ENCODE measurements at regions not wholly inside any gene's neighbourhood (a gene's known extent, or its start where the extent isn't known, plus 50 kb on each side); places are given as distances from the start of the nearest gene placed in this dataset.
"Not testable (repeated sequence)": the region's sequence is repeated elsewhere in the genome, so short reads cannot be mapped to it uniquely, and the experiment has no call there.

DNA sequence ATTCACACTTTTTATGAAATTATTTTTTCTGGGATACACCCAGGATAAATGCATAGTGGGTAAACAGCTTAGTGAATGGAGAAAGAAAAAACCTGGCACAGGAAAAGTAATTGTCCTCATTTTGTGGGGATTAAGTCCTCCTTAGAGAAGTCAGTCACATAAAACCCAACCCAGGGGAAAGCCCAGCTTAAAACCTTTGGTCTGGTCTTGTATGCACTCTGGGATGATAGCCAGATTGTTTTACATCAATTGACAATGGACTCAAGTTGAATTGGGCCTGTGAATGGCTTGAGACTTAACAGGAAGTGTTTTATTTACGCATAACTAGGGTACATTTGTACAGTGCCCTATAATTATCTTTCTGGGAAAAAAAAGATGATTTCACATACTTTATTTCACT lies 561.3 kb upstream of the GRIA3 start:
- no peak for DNase-seq (ENCODE audit: low read depth in 2 of 3, low spot score in 2 of 3)

GRCh38 chrX:122625239-122625638 lies 558.8 kb upstream of the GRIA3 start:
- no peak for DNase-seq (ENCODE audit: low read depth in 2 of 3, low spot score in 2 of 3)

DNA sequence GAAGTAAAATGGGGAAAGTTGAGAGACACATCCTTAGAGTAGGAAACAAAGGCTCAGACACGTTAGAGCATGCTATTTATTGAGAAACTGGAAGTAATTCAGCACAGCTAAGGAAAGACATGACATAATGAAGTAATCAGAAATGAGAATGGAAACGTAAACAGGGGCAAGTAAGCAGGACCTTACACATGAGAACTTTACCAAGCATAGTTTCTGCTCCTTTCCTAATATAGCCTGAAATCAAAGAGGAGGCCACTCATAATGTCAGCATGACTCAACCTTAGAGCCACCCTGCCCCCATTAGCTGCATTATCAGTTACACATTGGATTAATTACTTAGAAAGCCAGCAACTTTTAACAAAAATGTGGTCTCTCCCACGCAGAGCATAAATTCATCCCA lies 558.3 kb upstream of the GRIA3 start:
- DNase-seq (ENCODE audit: low read depth in 2 of 3, low spot score in 2 of 3), result no peak

DNA sequence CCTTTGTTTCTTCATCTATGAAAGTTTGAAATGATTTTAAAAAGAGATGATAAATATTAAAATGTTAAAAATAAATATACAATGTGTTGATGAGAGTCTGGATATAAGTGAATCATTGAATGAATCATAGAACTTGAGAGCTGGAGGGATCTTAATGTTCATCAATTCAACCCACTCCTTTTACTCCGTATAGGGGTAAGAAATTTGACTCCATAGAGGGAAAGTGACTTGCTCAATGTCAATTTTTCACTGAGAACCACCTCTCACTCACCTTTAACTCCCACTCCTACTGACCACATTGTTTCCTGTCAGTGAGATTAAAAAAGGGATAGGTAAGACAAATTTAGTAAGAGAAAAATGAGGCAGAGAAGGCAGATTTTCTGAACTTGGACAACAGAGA lies 557.2 kb upstream of the GRIA3 start:
- no peak for DNase-seq (ENCODE audit: low read depth in 2 of 3, low spot score in 2 of 3)

DNA sequence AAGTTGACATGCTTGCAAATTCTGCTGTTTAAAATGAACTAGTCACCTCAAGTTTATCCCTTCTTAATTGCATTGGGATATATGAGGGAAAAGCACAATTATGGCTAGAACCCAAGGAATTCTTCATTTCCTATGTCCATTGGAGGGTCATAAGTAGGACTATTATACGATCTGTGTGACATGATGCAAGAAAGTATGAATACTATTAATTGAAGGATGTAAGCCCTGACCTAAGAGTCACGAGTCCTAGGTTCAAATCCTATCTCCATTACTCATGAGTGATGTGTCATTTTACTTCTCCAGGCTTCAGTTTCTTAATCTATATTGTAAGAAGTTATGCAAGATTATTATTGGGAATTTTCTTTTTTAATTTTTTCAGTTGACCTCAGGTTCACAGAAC lies 542.9 kb upstream of the GRIA3 start:
- no peak for DNase-seq (ENCODE audit: low read depth in 2 of 3, low spot score in 2 of 3)

DNA sequence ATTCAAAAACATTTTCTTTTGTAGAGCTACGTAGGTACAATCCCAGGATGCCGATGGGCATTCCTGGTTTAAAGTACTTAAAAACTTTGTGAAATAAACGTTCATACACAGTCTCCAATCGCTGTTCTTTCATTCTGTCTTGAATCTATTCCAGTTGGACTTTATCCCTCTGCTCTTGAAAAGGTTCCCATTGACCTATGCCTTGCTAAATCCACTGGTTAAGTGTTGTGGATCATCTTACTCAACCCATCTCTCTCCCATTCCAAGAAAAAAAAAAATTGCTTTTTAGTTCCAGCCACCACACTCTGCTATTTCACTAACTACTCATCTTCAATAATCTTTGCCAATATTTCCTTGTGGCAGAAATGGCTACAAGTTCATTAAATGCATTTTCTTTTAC lies 542.3 kb upstream of the GRIA3 start:
- DNase-seq (ENCODE audit: low read depth in 2 of 3, low spot score in 2 of 3), result no peak

DNA sequence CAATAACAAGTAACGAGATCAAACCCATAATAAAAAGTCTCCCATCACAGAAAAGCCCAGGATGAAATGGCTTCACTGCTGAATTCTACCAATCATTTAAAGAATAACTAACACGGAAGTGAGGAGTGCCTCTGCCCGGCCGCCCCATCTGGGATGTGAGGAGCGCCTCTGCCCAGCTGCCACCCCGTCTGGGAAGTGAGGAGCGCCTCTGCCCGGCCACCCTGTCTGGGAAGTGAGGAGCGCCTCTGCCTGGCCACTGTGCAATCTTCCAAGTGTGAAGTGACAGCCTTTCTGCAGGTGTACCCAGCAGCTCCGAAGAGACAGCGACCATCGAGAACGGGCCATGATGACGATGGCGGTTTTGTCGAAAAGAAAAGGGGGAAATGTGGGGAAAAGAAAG lies 528.8 kb upstream of the GRIA3 start:
- not testable (repeated sequence) for DNase-seq (ENCODE audit: low read depth in 2 of 3, low spot score in 2 of 3)

DNA sequence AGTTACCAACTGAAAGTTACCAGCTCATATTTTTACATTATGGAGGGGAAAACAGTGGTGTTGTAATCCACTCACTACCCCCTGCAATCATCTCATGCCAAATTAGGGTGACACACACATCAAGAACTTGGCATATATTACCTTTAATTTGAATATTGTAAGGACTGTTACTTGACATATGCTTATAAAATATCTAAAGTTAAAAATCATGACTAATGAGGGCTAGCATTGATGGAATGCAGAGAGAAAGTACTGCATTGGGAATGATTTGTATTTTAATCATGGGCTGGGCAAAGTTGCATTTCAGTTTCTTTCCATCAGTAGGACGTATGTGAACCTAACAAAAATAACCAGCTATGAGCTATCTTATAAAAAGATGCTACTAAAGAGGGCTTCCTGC lies 517.5 kb upstream of the GRIA3 start:
- no peak for DNase-seq (ENCODE audit: low read depth in 2 of 3, low spot score in 2 of 3)

GRCh38 chrX:122667667-122668066 lies 516.4 kb upstream of the GRIA3 start:
- no peak for DNase-seq (ENCODE audit: low read depth in 2 of 3, low spot score in 2 of 3)

DNA sequence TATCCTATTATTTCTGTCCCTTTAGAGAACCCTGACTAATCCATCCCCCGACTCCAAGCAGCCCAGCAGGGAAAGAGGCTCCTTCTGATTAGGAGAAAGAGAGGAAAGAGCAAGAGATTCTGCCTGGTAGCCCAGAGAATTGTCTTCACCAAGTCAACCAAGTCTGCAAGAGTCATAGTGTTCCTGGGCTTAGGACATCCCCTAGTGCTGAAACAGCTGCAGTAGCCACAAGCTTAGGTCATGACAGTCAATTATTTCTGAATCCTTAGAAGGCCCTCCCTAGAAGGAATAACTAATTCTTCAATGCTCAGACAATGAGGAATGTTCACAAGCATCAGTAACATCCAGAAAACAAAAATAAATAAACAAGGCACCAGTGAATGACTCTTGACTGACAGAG lies 480.3 kb upstream of the GRIA3 start:
- DNase-seq (ENCODE audit: low read depth in 2 of 3, low spot score in 2 of 3), result no peak

- DNase-seq (ENCODE audit: low read depth in 2 of 3, low spot score in 2 of 3), result peak in 1 of 3 donors; percentile 5
Observed at GRCh38 chrX:122739770-122740169, 444.3 kb upstream of the GRIA3 start.

- no peak for DNase-seq (ENCODE audit: low read depth in 2 of 3, low spot score in 2 of 3)
Observed at GRCh38 chrX:122770581-122770980, 413.5 kb upstream of the GRIA3 start.

- peak in 1 of 3 donors; percentile 0 for DNase-seq (ENCODE audit: low read depth in 2 of 3, low spot score in 2 of 3)
Observed at GRCh38 chrX:122771933-122772332, 412.1 kb upstream of the GRIA3 start.

DNA sequence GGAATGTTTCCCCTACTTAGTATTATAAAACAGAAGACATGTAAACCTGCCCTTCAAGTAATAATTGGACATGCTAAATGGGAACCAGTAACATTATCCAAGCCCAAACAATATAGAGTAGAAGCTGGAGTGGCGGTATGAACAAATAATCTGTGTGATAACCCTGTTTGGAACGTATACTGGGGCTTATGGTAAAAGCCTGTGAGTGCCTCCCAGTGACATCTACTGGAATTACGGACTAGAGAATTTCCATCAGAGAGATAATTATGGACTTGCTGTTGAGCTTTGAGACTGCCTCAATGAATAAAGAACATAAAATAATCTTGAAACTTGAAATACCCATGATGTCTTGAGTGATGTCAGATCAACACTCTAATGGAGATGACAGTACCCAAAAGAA lies 406.3 kb upstream of the GRIA3 start:
- no peak for DNase-seq (ENCODE audit: low read depth in 2 of 3, low spot score in 2 of 3)

DNA sequence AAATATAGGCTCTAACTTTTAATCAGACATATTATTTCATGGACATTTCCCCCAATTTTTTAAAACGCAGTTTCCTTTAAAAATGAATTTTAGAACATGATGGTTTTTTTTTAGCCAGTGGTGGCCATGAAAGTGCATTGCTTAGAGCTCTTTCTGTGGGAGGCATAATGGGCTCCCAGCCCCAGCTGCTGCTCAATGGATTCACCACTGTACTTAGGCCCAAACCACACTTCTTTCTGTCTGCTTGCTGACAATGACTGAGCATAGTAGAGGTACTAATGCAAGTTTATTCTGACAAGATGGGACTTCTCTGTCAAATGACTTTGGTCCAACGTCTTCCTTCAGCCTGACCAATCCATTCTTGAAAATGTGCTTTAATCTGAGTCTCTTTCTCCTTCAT lies 400.2 kb upstream of the GRIA3 start:
- DNase-seq (ENCODE audit: low read depth in 2 of 3, low spot score in 2 of 3), result no peak

DNA sequence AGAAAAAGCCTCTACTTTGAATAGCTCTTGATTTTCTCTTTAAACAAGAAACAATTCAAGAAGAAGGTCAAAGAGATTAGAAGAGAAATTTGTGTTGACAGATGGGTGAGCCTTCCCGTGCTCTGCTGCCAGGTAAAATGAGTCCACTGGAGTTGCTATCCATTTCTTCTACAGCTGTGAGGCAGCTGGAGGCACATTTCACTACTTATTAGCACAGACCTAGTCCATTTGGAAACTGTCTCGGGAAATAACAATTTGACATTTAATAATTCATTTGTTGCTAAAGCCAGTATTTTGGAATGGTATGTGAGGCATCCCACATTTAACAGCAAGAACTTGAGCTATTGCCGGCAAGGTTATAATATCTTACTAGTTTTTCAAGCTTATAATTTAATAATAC lies 396.8 kb upstream of the GRIA3 start:
- no peak for DNase-seq (ENCODE audit: low read depth in 2 of 3, low spot score in 2 of 3)

GRCh38 chrX:122788216-122788615 lies 395.9 kb upstream of the GRIA3 start:
- no peak for DNase-seq (ENCODE audit: low read depth in 2 of 3, low spot score in 2 of 3)

GRCh38 chrX:122790376-122791095 lies 393.5 kb upstream of the GRIA3 start:
- DNase-seq (ENCODE audit: low read depth in 2 of 3, low spot score in 2 of 3), result no peak

DNA sequence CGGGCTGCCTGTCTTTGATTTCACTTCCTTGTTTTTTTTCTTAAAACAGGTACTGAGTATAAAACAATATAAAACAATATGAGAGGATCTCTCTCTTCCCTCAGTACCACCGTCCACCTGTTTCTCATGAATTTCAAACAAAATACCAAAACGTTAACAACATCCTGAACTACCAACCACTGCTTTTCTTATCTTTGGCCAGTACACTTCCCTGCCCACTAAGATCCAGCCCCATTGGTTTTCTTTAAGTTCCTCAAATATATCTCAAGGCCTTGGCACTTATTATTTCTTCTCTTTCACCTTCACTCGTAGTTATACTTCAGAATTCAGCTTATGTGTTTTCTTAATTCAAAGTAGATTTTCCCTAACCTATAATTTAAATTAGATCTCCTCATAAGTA lies 370.2 kb upstream of the GRIA3 start:
- peak in 1 of 3 donors; percentile 66 for DNase-seq (ENCODE audit: low read depth in 2 of 3, low spot score in 2 of 3)

- no peak for DNase-seq (ENCODE audit: low read depth in 2 of 3, low spot score in 2 of 3)
Observed at GRCh38 chrX:122816288-122816687, 367.8 kb upstream of the GRIA3 start.

- peak in 2 of 3 donors; percentile 76 to 92 for DNase-seq (ENCODE audit: low read depth in 2 of 3, low spot score in 2 of 3)
Observed at GRCh38 chrX:122817321-122817955, 366.6 kb upstream of the GRIA3 start.

GRCh38 chrX:122818068-122818467 lies 366.0 kb upstream of the GRIA3 start:
- DNase-seq (ENCODE audit: low read depth in 2 of 3, low spot score in 2 of 3), result no peak

DNA sequence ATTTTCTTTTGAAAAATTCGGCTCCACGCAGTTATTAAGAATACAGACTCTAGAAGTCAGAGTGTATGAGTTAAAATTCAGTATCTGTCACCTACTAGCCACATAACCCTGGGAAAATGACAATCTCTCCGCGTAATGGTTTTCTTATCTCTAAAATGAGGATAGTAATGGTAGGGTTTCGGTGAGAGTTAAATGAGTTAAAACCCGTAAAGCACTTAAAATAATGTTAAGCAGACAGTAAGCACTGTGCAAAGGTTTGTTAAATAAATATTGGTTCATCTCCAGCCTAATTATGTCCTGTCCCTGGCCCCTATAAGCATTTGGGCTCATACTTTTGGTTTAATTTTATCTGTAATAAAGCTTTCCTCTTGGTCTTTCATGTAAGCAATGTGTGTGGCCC lies 350.8 kb upstream of the GRIA3 start:
- DNase-seq (ENCODE audit: low read depth in 2 of 3, low spot score in 2 of 3), result no peak

Measured in hematopoietic multipotent progenitor cell (in vitro differentiated cells).